ENCODE measurements at regions not wholly inside any gene's neighbourhood (a gene's known extent, or its start where the extent isn't known, plus 50 kb on each side); places are given as distances from the start of the nearest gene placed in this dataset.

DNA sequence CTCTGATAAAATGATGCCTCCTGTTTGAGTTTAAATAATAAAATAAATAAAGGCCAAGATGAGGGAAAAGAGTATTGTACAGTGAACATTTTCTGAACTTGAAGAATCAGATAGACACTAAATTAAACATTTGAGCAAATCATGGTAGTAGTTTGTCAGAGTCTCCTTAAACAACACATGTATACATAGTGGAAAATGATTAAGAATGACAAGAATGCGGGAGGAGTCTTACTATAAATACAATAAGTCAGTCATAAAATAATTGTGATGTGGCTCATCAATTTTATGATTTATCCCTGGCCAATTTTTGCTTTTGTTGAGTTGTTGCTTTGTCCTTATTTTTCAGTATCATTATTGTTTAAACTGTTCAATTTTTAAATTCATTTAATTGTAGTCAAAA lies 158.0 kb upstream of the TMC3 start:
- no peaks in the 10 kb centered on the region for H4K20me1 ChIP-seq (replicated peaks; ENCODE audit: insufficient read depth)
- no peaks in the 10 kb centered on the region for H3K9me2 ChIP-seq (ENCODE audit: insufficient read depth)
- H3F3A ChIP-seq (replicated peaks; ENCODE audit: low read depth): no peaks in the 10 kb centered on the region
- TF ChIP-seq CREB1 (CRISPR knock-in tag; IDR thresholded peaks at IDR 0.05; ENCODE audit: low read depth) (no peak), POLR2AphosphoS5 (IDR thresholded peaks at IDR 0.05; ENCODE audit: low read depth) (no peak), ZNF331 (CRISPR knock-in tag; IDR thresholded peaks at IDR 0.05; ENCODE audit: low read depth) (no peak), JUNB (IDR thresholded peaks at IDR 0.05; ENCODE audit: unreplicated experiment) (no peak), EZH2 (IDR thresholded peaks at IDR 0.05; ENCODE audit: low read depth, unreplicated experiment) (no peak), NANOG (IDR thresholded peaks at IDR 0.05; ENCODE audit: borderline replicate concordance) (no peak), EZH2phosphoT487 (IDR thresholded peaks at IDR 0.05; ENCODE audit: unreplicated experiment) (no peak), ZNF114 (CRISPR knock-in tag; IDR thresholded peaks at IDR 0.05) (no peak), STAT1 (IDR thresholded peaks at IDR 0.05; ENCODE audit: unreplicated experiment) (no peak)
- TF ChIP-seq, protein P1, sequence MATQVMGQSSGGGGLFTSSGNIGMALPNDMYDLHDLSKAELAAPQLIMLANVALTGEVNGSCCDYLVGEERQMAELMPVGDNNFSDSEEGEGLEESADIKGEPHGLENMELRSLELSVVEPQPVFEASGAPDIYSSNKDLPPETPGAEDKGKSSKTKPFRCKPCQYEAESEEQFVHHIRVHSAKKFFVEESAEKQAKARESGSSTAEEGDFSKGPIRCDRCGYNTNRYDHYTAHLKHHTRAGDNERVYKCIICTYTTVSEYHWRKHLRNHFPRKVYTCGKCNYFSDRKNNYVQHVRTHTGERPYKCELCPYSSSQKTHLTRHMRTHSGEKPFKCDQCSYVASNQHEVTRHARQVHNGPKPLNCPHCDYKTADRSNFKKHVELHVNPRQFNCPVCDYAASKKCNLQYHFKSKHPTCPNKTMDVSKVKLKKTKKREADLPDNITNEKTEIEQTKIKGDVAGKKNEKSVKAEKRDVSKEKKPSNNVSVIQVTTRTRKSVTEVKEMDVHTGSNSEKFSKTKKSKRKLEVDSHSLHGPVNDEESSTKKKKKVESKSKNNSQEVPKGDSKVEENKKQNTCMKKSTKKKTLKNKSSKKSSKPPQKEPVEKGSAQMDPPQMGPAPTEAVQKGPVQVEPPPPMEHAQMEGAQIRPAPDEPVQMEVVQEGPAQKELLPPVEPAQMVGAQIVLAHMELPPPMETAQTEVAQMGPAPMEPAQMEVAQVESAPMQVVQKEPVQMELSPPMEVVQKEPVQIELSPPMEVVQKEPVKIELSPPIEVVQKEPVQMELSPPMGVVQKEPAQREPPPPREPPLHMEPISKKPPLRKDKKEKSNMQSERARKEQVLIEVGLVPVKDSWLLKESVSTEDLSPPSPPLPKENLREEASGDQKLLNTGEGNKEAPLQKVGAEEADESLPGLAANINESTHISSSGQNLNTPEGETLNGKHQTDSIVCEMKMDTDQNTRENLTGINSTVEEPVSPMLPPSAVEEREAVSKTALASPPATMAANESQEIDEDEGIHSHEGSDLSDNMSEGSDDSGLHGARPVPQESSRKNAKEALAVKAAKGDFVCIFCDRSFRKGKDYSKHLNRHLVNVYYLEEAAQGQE (IDR thresholded peaks at IDR 0.05; ENCODE audit: unreplicated experiment): no peak
- TF ChIP-seq, protein P2, sequence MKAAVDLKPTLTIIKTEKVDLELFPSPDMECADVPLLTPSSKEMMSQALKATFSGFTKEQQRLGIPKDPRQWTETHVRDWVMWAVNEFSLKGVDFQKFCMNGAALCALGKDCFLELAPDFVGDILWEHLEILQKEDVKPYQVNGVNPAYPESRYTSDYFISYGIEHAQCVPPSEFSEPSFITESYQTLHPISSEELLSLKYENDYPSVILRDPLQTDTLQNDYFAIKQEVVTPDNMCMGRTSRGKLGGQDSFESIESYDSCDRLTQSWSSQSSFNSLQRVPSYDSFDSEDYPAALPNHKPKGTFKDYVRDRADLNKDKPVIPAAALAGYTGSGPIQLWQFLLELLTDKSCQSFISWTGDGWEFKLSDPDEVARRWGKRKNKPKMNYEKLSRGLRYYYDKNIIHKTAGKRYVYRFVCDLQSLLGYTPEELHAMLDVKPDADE (IDR thresholded peaks at IDR 0.05): no peak
- TF ChIP-seq, protein P3, sequence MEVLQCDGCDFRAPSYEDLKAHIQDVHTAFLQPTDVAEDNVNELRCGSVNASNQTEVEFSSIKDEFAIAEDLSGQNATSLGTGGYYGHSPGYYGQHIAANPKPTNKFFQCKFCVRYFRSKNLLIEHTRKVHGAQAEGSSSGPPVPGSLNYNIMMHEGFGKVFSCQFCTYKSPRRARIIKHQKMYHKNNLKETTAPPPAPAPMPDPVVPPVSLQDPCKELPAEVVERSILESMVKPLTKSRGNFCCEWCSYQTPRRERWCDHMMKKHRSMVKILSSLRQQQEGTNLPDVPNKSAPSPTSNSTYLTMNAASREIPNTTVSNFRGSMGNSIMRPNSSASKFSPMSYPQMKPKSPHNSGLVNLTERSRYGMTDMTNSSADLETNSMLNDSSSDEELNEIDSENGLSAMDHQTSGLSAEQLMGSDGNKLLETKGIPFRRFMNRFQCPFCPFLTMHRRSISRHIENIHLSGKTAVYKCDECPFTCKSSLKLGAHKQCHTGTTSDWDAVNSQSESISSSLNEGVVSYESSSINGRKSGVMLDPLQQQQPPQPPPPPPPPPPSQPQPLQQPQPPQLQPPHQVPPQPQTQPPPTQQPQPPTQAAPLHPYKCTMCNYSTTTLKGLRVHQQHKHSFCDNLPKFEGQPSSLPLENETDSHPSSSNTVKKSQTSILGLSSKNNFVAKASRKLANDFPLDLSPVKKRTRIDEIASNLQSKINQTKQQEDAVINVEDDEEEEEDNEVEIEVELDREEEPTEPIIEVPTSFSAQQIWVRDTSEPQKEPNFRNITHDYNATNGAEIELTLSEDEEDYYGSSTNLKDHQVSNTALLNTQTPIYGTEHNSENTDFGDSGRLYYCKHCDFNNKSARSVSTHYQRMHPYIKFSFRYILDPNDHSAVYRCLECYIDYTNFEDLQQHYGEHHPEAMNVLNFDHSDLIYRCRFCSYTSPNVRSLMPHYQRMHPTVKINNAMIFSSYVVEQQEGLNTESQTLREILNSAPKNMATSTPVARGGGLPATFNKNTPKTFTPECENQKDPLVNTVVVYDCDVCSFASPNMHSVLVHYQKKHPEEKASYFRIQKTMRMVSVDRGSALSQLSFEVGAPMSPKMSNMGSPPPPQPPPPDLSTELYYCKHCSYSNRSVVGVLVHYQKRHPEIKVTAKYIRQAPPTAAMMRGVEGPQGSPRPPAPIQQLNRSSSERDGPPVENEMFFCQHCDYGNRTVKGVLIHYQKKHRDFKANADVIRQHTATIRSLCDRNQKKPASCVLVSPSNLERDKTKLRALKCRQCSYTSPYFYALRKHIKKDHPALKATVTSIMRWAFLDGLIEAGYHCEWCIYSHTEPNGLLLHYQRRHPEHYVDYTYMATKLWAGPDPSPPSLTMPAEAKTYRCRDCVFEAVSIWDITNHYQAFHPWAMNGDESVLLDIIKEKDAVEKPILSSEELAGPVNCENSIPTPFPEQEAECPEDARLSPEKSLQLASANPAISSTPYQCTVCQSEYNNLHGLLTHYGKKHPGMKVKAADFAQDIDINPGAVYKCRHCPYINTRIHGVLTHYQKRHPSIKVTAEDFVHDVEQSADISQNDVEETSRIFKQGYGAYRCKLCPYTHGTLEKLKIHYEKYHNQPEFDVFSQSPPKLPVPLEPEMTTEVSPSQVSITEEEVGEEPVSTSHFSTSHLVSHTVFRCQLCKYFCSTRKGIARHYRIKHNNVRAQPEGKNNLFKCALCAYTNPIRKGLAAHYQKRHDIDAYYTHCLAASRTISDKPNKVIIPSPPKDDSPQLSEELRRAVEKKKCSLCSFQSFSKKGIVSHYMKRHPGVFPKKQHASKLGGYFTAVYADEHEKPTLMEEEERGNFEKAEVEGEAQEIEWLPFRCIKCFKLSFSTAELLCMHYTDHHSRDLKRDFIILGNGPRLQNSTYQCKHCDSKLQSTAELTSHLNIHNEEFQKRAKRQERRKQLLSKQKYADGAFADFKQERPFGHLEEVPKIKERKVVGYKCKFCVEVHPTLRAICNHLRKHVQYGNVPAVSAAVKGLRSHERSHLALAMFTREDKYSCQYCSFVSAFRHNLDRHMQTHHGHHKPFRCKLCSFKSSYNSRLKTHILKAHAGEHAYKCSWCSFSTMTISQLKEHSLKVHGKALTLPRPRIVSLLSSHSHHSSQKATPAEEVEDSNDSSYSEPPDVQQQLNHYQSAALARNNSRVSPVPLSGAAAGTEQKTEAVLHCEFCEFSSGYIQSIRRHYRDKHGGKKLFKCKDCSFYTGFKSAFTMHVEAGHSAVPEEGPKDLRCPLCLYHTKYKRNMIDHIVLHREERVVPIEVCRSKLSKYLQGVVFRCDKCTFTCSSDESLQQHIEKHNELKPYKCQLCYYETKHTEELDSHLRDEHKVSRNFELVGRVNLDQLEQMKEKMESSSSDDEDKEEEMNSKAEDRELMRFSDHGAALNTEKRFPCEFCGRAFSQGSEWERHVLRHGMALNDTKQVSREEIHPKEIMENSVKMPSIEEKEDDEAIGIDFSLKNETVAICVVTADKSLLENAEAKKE (CRISPR knock-in tag; IDR thresholded peaks at IDR 0.05): no peak
- TF ChIP-seq, protein P4, sequence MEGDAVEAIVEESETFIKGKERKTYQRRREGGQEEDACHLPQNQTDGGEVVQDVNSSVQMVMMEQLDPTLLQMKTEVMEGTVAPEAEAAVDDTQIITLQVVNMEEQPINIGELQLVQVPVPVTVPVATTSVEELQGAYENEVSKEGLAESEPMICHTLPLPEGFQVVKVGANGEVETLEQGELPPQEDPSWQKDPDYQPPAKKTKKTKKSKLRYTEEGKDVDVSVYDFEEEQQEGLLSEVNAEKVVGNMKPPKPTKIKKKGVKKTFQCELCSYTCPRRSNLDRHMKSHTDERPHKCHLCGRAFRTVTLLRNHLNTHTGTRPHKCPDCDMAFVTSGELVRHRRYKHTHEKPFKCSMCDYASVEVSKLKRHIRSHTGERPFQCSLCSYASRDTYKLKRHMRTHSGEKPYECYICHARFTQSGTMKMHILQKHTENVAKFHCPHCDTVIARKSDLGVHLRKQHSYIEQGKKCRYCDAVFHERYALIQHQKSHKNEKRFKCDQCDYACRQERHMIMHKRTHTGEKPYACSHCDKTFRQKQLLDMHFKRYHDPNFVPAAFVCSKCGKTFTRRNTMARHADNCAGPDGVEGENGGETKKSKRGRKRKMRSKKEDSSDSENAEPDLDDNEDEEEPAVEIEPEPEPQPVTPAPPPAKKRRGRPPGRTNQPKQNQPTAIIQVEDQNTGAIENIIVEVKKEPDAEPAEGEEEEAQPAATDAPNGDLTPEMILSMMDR (conservative IDR thresholded peaks at IDR 0.05; ENCODE audit: low read depth in 2 of 2): no peak
- H3K4me3 Mint-ChIP-seq: no peak overlapping the region
- no peaks in the 10 kb centered on the region for H3K36me3 ChIP-seq (ENCODE audit: insufficient read depth)
- no peaks in the 10 kb centered on the region for H3K9me3 Mint-ChIP-seq
- no peak for ATAC-seq
- H3K79me2 ChIP-seq (replicated peaks; ENCODE audit: insufficient read depth): no peaks in the 10 kb centered on the region
- no peak overlapping the region for H3K27ac ChIP-seq (ENCODE audit: low read depth)
- no peak for DNase-seq (ENCODE audit: low spot score)
- H3K27me3 Mint-ChIP-seq (ENCODE audit: insufficient read depth, low read depth, poor library complexity): peaks cover 4% of the 10 kb centered on the region
- H3K36me3 Mint-ChIP-seq (ENCODE audit: low read depth): no peaks in the 10 kb centered on the region; the same call in 2 of the 3 replicates
- H3K4me3 ChIP-seq: 0 out of 2 replicates have a peak overlapping the region, but pooled peaks have one; percentile 24
- no peak overlapping the region for H3K27ac Mint-ChIP-seq
- no peaks in the 10 kb centered on the region for H3K27me3 ChIP-seq (ENCODE audit: insufficient read depth)
- H3K4me1 Mint-ChIP-seq: peaks cover 34% of the 10 kb centered on the region
- H3K4me2 ChIP-seq: no peak overlapping the region
- H3K4me1 ChIP-seq (ENCODE audit: insufficient read depth): peaks cover 32% of the 10 kb centered on the region
- no peak overlapping the region for H2AFZ ChIP-seq

Measured in GM23338 (cell line).